HG03571 (cell line): ENCODE measurements at regions not wholly inside any gene's neighbourhood (a gene's known extent, or its start where the extent isn't known, plus 50 kb on each side); places are given as distances from the start of the nearest gene placed in this dataset.

Source experiments
- ATAC-seq: cut with Tn5 transposase; IDR thresholded peaks from one replicate; pipeline ENCODE4 v1.9.1; 2021; ENCODE audit not compliant: unreplicated experiment

DNA sequence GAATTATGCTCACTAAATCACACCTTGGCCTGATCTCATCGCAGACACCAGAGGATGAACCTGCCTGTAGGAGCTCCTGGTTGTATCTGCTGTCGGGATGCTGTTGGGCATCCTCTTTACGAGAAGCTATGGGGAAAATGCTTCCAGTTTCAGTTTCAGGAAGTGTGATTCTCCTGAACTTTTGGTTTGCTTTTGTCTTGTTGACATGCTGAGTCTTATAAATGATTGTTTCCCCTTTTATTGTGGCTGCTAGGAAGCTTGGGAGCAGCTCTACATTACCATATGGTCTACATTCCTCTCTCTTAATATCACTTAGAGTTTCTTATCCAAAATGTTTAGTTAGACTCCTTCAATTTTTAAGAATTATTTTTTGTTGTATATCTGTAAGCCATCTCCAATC is 227.5 kb downstream of the MTX2 start:
- no peak for ATAC-seq

DNA sequence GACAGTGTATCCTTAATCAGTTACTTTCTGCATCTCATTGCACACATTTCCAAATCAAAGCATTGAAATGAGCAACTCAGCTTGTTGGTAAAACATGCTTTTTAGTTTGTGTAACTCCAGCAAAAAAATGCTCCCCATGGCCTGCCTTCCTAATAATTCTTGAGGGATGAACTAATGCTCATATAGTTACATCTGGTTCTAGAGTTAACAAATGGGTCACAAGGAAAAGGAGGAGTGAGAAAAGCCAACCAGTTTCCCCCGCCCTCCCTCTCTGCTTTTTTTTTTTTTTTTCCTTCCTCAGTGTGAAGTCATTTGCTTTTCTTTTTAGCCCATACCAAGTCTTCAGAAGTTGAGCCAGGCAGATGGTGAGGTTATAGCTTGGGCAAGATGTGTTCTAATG is 231.7 kb downstream of the MTX2 start:
- no peak for ATAC-seq

- no peak for ATAC-seq
Observed at GRCh38 chr2:176501617-176502016, 232.4 kb downstream of the MTX2 start.

DNA sequence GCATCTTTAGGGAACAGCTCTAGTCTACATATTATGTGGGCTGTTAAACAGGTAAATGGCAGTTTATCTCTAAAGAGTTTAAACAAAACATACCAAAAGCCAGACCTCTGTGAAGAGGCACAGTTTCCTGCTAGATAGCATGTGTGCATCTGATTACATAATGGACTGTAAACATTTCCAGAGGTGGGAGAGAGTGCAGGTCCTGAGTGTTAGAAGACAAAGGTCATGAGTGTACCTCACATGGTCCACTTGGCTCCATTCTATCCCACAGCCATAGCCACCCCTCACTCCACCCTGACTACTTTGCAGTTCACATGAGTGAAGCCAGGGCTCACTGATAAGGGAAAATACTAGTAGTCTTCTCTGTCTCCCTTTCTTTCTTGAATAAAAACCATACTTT is 233.4 kb downstream of the MTX2 start:
- no peak for ATAC-seq

DNA sequence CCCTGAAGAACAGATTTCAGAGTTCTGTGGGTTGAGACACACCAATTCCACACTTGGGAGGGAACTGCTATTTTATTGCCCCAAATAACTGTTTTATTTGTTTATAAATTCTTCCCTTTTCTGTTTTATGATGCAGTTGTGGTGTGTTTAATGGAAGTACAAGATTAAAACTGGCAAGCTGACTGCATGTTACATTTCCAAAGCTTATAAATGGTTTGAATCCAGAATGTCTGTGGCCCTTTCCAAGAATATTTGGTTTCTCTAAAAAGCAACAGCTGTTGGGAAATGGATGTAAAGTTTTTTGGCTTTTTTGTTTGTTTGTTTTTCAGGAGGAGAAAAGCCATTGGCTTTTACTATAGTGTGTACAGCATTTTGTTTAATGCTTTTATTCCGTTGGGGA is 234.5 kb downstream of the MTX2 start:
- no peak for ATAC-seq

DNA sequence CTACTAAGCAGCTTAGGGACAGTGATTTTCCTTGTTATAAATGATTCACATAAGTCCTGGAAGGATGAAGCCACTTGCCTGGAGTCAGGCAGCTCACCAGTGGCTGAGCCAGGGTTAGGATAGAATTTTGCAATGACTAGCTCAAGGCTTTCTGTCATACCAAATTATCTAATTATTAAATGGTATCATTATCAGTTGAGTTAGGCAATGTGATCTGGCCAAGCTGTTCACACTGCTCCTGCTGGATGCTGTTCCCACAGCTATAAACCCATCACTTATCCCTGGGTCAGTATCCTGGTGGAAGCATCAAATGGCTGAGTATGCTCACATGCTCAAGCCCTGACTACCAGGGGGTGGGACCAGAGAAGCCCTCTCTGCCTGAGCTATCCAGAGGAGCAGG is 235.2 kb downstream of the MTX2 start:
- no peak for ATAC-seq

GRCh38 chr2:176507786-176508185 is 238.5 kb downstream of the MTX2 start:
- no peak for ATAC-seq

- ATAC-seq, result no peak
Observed at GRCh38 chr2:176508374-176508773, 239.1 kb downstream of the MTX2 start.

- ATAC-seq, result no peak
Observed at GRCh38 chr2:176508984-176509740, 239.9 kb downstream of the MTX2 start.

- ATAC-seq, result no peak
Observed at GRCh38 chr2:176514276-176514675, 245.0 kb downstream of the MTX2 start.

- no peak for ATAC-seq
Observed at GRCh38 chr2:176514805-176515500, 245.7 kb downstream of the MTX2 start.

- ATAC-seq, result no peak
Observed at GRCh38 chr2:176516051-176516602, 246.9 kb downstream of the MTX2 start.

- no peak for ATAC-seq
Observed at GRCh38 chr2:176518823-176519222, 249.6 kb downstream of the MTX2 start.

GRCh38 chr2:176521878-176522670 is 252.8 kb downstream of the MTX2 start:
- ATAC-seq, result no peak

DNA sequence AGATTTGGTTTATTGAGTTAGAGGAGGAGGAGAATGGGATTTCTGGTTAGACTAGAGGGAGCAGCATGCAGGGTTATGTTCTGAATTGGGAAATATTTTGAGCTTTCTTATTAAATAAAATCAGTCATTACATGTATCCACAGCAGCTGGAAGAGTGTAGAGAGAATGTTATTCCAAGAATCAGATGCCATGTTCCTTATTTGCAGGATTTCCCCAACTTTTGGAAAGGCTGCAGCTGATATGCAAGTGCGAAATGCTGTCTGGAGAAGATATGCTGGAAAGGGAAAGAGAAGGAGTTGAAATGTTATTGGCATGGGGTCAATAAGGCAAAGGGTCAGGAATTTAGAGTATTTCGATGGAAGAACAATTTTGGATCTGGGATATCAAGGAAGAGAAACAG is 255.8 kb downstream of the MTX2 start:
- ATAC-seq, result no peak

DNA sequence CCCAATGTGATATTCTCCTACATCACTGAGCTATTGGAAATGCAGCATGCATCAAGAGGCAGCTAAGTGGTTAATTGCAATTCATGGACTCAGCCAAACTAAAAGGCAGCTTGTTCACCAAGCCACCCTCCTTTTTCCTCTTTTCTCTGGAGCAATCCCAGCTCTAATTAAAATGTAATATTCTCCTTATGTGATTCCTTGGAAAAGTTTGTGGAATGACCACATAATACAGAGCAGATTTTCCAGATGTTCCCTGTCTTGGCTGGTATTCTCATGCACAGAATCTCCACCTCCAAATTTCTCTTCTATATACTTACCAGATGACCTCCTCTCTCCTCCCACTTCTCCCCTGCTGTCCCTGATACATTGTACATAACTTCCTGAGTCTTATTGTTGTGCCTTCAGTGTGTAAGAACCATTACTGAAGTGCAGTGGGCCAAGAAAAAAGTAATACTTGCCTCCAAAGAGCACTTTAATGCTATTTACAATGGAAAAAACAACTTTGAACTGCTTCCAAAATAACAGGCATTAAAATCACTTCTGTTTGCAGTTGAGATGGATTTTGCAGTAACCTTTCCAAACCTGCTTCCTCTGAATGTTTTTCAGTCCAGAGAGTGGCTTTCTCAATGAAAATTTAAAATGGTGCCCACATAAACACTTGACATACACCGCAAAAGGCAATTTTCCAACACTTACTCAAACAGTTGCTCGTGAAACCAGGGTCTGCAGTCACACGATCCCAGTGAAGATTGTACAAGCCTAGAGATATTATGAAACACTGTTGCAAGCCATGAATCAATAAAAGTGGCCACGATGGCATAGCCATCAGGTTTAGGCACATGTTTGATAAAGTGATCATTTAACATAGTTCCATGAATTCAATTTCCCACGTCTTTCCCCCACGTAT is 258.0 kb downstream of the MTX2 start:
- no peak for ATAC-seq

- ATAC-seq, result no peak
Observed at GRCh38 chr2:176531608-176532007, 262.4 kb downstream of the MTX2 start.

GRCh38 chr2:176533505-176534193 is 264.4 kb downstream of the MTX2 start:
- no peak for ATAC-seq

DNA sequence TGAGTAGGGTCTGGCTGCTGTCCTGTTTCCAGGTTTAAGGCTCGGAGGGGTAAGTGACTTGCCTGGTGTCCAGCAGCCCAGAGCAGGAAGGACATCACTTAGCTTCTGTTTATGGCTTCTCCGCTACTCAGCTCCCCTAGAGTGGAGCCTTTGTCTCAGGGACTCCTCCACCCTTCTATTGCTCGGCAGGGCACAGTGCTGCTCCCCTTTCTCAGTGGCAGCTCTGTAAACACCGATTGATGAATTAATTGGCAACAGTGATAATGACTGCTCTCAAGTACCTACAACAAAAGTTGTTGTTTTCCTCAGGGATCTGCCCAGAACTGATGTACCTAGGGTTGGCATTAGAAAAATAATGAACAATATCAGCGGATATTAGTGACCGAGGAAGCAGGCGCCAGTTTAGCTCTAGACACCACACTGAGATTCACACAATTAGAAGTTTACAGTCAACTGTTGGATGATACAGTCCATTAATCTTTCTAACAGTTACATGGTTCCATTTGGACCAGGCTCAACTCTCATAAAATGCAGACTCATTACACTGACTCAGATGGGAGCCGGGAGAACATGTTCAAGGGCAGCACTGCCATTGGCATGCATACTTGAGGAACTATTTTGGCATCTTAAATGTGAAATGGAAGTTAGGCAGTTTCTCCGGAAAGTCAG is 265.7 kb downstream of the MTX2 start:
- no peak for ATAC-seq
